NB4 (cell line): ENCODE measurements at regions not wholly inside any gene's neighbourhood (a gene's known extent, or its start where the extent isn't known, plus 50 kb on each side); places are given as distances from the start of the nearest gene placed in this dataset.

ENCODE experiments used
- DNase-seq: peaks from one replicate; pipeline ENCODE4 v3.0.0; 2010; ENCODE audit warnings: low read depth
- H3K4me3 ChIP-seq: one replicate; pipeline ENCODE4 v1.5.1; 2011; ENCODE audit warnings: mild to moderate bottlenecking, low read depth, low read length, moderate library complexity
- MAX ChIP-seq: IDR thresholded peaks from 2 replicates; pipeline ENCODE4 v1.6.1; 2011; ENCODE audit warnings: low read depth, low read length
- MYC ChIP-seq: IDR thresholded peaks from 2 replicates; pipeline ENCODE4 v1.6.1; 2011; ENCODE audit warnings: low read depth, low read length
- POLR2A ChIP-seq: IDR thresholded peaks from 2 replicates; pipeline ENCODE4 v1.6.1; 2011; ENCODE audit warnings: mild to moderate bottlenecking; ENCODE audit not compliant: insufficient read length; ENCODE audit errors: extremely low read depth
- TF ChIP-seq, protein P1 (sequence below): IDR thresholded peaks from one replicate; pipeline ENCODE4 v1.5.1; 2012; ENCODE audit warnings: low read depth, low read length

- no peak for TF ChIP-seq MYC
- TF ChIP-seq, protein P1, sequence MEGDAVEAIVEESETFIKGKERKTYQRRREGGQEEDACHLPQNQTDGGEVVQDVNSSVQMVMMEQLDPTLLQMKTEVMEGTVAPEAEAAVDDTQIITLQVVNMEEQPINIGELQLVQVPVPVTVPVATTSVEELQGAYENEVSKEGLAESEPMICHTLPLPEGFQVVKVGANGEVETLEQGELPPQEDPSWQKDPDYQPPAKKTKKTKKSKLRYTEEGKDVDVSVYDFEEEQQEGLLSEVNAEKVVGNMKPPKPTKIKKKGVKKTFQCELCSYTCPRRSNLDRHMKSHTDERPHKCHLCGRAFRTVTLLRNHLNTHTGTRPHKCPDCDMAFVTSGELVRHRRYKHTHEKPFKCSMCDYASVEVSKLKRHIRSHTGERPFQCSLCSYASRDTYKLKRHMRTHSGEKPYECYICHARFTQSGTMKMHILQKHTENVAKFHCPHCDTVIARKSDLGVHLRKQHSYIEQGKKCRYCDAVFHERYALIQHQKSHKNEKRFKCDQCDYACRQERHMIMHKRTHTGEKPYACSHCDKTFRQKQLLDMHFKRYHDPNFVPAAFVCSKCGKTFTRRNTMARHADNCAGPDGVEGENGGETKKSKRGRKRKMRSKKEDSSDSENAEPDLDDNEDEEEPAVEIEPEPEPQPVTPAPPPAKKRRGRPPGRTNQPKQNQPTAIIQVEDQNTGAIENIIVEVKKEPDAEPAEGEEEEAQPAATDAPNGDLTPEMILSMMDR: no peak
- TF ChIP-seq MAX: no peak
- no peak for TF ChIP-seq POLR2A
- H3K4me3 ChIP-seq: no peak overlapping the region
- no peak for DNase-seq
Observed at GRCh38 chr4:59179372-59179771, 2020.8 kb upstream of the ADGRL3 start.

GRCh38 chr4:59180161-59180560 is 2020.0 kb upstream of the ADGRL3 start:
- TF ChIP-seq POLR2A (no peak), MYC (no peak), MAX (no peak)
- TF ChIP-seq, protein P1: no peak
- H3K4me3 ChIP-seq: no peak overlapping the region
- no peak for DNase-seq

GRCh38 chr4:59180969-59181368 is 2019.2 kb upstream of the ADGRL3 start:
- no peak for DNase-seq
- TF ChIP-seq MAX: no peak
- no peak for TF ChIP-seq POLR2A
- TF ChIP-seq MYC: no peak
- TF ChIP-seq, protein P1: no peak
- H3K4me3 ChIP-seq: no peak overlapping the region

GRCh38 chr4:59195839-59196238 is 2004.3 kb upstream of the ADGRL3 start:
- no peak for DNase-seq
- TF ChIP-seq POLR2A (no peak), MYC (no peak), MAX (no peak)
- TF ChIP-seq, protein P1: no peak
- no peak overlapping the region for H3K4me3 ChIP-seq

DNA sequence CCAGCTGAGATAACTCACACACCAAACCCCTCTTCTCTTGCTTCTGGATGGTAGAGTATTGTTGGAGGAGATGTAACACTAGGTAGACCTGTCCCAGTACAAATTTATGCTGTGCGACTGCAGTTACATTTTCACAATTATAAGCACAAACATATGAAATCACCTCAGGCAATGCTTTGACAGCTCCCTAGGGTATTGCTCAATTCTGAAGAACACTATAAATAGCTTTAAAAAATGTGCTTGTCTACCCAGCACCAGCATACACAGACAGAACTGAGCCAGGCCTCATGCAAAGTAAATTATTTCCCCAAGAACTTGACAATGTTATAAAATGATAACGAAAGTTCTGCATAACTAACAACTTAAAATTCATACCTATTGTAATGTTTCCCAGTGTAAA is 1999.1 kb upstream of the ADGRL3 start:
- DNase-seq: peak; percentile 70
- TF ChIP-seq POLR2A (no peak), MYC (no peak), MAX (no peak)
- TF ChIP-seq, protein P1: no peak
- no peak overlapping the region for H3K4me3 ChIP-seq

DNA sequence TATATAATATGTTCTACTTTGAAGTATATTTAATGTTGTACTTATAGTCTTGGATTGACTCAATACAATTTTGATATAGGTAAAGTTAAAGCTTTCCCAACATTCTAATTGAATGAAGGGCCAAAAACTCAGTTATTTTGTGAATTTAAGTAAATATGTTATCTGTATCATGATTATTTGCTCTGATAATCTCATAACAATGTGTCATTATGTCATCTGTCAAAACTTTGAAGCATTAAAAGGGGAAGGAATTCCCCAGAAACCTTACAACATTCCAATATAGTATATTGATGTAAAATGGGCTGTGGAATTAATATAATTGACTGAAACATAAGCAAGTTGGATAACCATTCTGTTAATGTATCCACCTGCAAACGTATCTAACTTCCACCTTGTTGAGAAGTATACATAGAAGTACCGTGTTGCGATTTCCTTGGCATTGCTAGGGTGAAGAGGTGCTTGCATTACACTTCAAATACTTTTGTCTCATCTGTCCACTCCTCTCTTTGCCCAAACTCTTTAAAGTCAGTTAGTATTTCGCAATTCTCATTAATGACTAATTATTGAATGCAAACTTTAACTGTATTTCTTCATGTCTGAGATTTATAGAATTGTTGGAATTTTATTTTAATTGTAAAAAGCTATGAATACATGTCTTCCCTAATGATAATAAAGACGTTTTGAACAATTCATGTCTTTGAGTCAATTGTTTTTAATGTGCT is 1982.1 kb upstream of the ADGRL3 start:
- no peak overlapping the region for H3K4me3 ChIP-seq
- no peak for DNase-seq
- TF ChIP-seq MAX: no peak
- TF ChIP-seq MYC: no peak
